H7 (cell line): ENCODE measurements at regions not wholly inside any gene's neighbourhood (a gene's known extent, or its start where the extent isn't known, plus 50 kb on each side); places are given as distances from the start of the nearest gene placed in this dataset.

Experiments used
- DNase-seq: peaks from one replicate; pipeline ENCODE4 v3.0.0; 2012
- H3K27me3 ChIP-seq: 2 replicates; pipeline ENCODE4 v1.6.0; 2011; ENCODE audit warnings: mild to moderate bottlenecking, low read length; ENCODE audit not compliant: control insufficient read depth, insufficient read depth
- H3K36me3 ChIP-seq: replicated peaks from 2 replicates; pipeline ENCODE4 v1.5.1; 2011; ENCODE audit warnings: low read length; ENCODE audit not compliant: control insufficient read depth, insufficient read depth
- H3K4me3 ChIP-seq: 2 replicates; pipeline ENCODE4 v1.5.1; 2011; ENCODE audit warnings: low read depth, mild to moderate bottlenecking, control low read depth, low read length, moderate library complexity; ENCODE audit not compliant: insufficient read depth

DNA sequence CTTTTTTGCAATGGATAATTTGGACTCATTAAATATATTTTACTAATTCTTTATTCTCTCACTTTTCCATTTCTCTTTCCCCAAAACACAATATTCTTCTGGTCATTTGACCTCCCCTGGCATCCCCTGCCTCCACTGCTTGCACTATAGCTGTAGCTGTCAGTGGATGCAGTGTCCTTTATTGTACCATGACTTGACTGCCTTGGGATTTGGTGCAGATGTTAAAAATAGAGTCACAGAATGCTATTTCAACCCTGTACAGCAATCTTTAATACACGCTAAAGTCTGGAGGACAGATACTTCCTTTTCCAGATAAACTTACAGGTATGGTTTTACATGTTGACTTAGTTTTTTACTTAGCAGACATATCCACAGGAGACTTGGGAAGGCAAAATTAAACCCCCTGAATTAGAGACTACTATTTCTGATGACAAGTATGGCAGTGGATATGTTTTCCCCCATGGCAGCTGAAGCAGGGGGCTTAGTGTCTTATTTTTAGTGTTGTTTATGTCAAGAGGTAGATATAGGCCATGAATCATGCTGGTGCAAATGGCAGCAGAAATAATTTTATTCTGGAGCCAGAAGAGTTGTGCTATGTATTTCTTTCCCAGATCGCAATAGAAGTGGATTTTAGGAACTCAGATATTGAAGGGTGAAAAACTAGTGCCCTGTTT lies 461.4 kb downstream of the NAF1 start:
- no peak overlapping the region for H3K4me3 ChIP-seq
- H3K27me3 ChIP-seq: no peaks in the 10 kb centered on the region
- no peaks in the 10 kb centered on the region for H3K36me3 ChIP-seq
- DNase-seq: no peak

DNA sequence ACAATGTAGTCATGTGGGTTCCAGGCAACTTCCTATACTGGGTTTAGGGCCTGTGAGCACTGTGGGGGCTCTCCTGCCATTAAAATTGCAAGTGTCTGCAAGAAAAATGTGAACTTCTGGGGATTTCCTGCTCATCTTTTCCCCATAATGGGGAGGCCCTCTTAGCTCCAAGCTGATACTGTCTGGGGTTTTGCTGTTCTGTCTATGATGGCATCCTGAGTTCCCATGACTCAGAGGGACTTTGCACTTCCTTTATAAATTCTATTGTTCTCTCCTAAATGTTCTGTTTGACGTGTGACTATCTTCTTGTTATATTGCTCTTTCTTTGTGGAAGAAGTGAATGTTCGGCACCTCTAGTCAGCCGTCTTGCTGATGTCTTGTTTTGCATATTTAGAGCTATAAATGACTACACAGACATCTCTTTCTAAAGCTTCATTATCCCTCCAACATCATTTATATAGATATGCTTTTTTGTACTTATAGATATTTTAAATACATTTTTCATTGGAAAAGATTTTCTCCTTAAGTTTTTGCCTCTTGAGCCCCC lies 465.8 kb downstream of the NAF1 start:
- DNase-seq: no peak
- no peaks in the 10 kb centered on the region for H3K27me3 ChIP-seq
- H3K36me3 ChIP-seq: no peaks in the 10 kb centered on the region
- no peak overlapping the region for H3K4me3 ChIP-seq

DNA sequence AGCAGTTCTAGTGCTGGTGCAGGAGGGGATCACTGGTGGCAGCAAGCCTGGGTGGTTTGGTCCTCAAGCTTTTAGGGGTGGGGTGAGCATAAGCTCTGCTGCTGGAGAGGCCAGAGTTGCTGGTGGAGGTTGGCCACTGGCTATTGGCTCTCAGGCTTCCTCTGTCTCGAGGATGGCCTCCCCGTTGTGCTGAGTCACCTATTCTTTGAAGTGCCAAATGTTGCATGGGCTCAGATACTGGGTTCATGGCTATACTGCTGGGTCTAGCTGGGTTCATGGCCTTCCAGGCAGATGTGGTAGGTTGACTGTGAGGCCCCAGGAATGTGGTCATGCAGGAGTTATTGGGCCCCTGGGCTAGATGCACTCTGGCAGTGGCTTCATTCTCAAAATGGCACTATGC lies 466.3 kb downstream of the NAF1 start:
- Histone ChIP-seq H3K27me3 (no peaks in the 10 kb centered on the region), H3K4me3 (no peak overlapping the region), H3K36me3 (no peaks in the 10 kb centered on the region)
- no peak for DNase-seq

- Histone ChIP-seq H3K27me3 (no peaks in the 10 kb centered on the region), H3K36me3 (no peaks in the 10 kb centered on the region), H3K4me3 (no peak overlapping the region)
- DNase-seq: no peak
Measured at GRCh38 chr4:162699629-162700028, 467.1 kb downstream of the NAF1 start.

- no peak overlapping the region for H3K4me3 ChIP-seq
- DNase-seq: no peak
Measured at GRCh38 chr4:162685410-162685809, 481.3 kb downstream of the NAF1 start.

GRCh38 chr4:162684998-162685397 lies 481.7 kb downstream of the NAF1 start:
- no peak overlapping the region for H3K4me3 ChIP-seq
- H3K27me3 ChIP-seq: no peaks in the 10 kb centered on the region
- no peak for DNase-seq
- H3K36me3 ChIP-seq: no peaks in the 10 kb centered on the region

More at GRCh38 chr4:162685410-162685809, 481.3 kb downstream of the NAF1 start:
- Histone ChIP-seq H3K27me3 (no peaks in the 10 kb centered on the region), H3K36me3 (no peaks in the 10 kb centered on the region)

- Histone ChIP-seq H3K4me3 (no peak overlapping the region), H3K27me3 (no peaks in the 10 kb centered on the region), H3K36me3 (no peaks in the 10 kb centered on the region)
- no peak for DNase-seq
Measured at GRCh38 chr4:162684371-162684700, 482.4 kb downstream of the NAF1 start.

GRCh38 chr4:162683659-162684370 lies 482.9 kb downstream of the NAF1 start:
- no peak for DNase-seq
- H3K36me3 ChIP-seq: no peaks in the 10 kb centered on the region
- H3K4me3 ChIP-seq: no peak overlapping the region
- H3K27me3 ChIP-seq: no peaks in the 10 kb centered on the region

DNA sequence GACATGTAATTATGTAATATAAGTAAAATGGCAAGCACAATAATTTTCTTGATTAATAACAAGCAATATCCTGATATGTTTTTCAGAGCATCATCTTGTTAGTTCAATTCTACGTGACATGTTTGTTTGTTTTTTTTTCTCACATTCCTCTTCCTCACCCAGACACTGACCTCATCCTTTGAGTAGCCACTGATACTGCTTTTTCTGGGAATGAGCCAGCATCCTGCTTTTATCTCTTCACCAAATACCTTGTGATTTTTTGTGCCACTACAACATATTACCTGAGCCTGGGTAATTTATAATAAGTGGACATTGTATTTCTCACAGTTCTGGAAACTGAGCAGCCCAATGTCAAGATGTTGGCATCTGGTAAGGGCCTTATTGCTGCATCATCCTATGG lies 484.0 kb downstream of the NAF1 start:
- DNase-seq: no peak
- no peaks in the 10 kb centered on the region for H3K27me3 ChIP-seq
- H3K36me3 ChIP-seq: no peaks in the 10 kb centered on the region
- H3K4me3 ChIP-seq: no peak overlapping the region

GRCh38 chr4:162681212-162681611 lies 485.5 kb downstream of the NAF1 start:
- DNase-seq: no peak
- H3K36me3 ChIP-seq: no peaks in the 10 kb centered on the region
- H3K27me3 ChIP-seq: no peaks in the 10 kb centered on the region
- no peak overlapping the region for H3K4me3 ChIP-seq

DNA sequence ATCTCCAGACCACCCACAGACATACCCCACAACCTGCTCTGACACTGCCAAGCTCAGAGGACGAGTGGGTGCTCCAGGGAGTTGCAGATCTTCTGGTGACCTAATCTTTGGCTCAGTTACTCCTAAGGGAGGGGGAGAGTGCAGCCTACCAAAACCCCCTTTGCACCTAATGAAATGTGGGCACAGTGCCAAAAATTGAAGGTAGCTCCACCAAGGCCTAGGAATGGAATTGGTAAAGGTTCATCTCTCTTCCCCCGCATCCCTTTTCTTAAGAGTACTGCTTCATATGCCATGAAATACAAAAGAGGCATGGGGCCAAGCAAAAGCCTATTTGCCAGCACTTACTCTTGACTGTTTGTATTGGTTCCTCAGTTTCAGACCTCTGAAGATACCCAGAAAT lies 491.0 kb downstream of the NAF1 start:
- Histone ChIP-seq H3K27me3 (no peaks in the 10 kb centered on the region), H3K4me3 (no peak overlapping the region), H3K36me3 (no peaks in the 10 kb centered on the region)
- DNase-seq: no peak

DNA sequence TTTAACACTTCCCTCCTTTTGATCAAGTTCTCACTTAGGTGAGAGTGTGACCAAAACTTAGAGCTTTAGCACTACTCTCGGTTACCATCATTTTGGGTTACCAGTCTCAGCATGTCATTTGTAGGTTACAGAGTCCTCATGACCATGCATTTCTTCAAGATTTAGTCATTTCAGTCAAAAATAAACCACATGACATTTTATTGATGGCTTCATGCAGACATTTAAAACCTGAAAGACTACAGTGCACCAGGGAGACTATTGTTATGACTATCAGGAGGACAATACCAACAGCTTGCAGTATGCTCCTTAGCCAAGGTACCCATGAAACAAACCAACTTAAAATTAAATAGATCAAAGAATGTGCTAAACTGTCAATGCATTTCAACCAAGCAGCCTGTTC lies 498.1 kb upstream of the FSTL5 start:
- Histone ChIP-seq H3K36me3 (no peaks in the 10 kb centered on the region), H3K27me3 (no peaks in the 10 kb centered on the region), H3K4me3 (no peak overlapping the region)
- DNase-seq: no peak

DNA sequence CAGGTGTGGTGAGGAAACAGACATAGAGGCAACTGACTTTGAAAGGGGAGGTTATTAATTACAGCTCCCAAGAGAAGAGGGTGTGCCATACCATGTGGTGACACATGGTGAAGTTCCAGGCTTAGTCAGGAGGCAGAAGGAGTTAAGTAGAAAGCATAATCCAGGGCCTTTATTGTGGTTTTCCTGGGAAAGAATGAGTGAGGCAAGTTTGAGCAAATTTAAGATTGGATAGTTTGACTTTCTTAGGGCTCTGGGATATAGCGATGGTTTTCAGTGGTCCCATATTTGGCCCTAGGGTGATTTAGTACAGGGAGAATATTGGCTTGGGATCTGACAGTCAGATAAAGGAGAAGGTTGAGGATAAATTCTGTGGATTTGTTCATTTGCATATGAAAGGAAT lies 495.9 kb upstream of the FSTL5 start:
- H3K4me3 ChIP-seq: no peak overlapping the region
- no peaks in the 10 kb centered on the region for H3K27me3 ChIP-seq
- DNase-seq: no peak
- H3K36me3 ChIP-seq: no peaks in the 10 kb centered on the region

GRCh38 chr4:162657966-162658365 lies 494.2 kb upstream of the FSTL5 start:
- H3K4me3 ChIP-seq: no peak overlapping the region
- DNase-seq: no peak
- H3K27me3 ChIP-seq: no peaks in the 10 kb centered on the region
- H3K36me3 ChIP-seq: no peaks in the 10 kb centered on the region

GRCh38 chr4:162650166-162650565 lies 486.4 kb upstream of the FSTL5 start:
- DNase-seq: no peak
- Histone ChIP-seq H3K4me3 (no peak overlapping the region), H3K36me3 (no peaks in the 10 kb centered on the region), H3K27me3 (no peaks in the 10 kb centered on the region)
